GM21381 (cell line): ENCODE measurements at regions not wholly inside any gene's neighbourhood (a gene's known extent, or its start where the extent isn't known, plus 50 kb on each side); places are given as distances from the start of the nearest gene placed in this dataset.

ENCODE experiments used
- ATAC-seq: cut with Tn5 transposase; IDR thresholded peaks from one replicate; pipeline ENCODE4 v1.9.1; 2021; ENCODE audit warnings: mild to moderate bottlenecking, moderate library complexity; ENCODE audit not compliant: unreplicated experiment

GRCh38 chr11:109150581-109150980 lies 271.4 kb upstream of the C11orf87 start:
- no peak for ATAC-seq

DNA sequence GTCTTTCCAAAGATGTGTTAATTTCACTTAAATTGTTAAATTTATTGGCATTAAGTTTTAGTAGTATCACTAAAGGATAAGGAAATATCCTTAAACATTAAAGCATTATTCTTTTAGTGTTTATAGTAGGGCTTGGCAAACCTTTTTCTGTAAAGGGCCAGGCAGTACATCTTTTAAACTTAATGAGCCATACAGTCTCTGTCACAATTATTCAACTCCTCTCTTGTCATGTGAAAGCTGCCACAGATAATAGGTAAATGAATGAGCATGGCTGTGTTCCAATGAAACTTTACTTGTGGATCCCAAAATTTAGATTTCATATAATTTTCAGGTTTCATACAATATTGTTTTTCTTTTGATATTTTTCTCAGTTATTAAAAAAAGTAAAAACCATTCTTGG lies 268.2 kb upstream of the C11orf87 start:
- no peak for ATAC-seq

DNA sequence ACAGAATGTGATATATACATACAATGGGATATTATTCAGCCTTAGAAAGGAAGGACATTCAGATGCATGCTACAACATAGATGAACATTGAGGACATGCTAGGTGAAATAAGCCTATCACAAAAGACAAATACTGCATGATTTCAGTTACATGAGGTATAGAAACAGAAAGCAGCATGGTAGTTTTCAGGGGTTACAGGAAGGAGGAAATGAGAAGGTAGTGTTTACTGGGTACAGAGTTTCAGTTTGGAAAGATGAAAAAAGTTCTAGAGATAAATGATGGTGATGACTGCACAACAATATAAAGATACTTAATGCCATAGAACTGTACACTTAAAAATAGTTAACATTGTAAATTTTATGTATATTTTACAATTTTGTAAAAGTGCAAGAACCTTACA lies 266.7 kb upstream of the C11orf87 start:
- peak; percentile 82 for ATAC-seq

DNA sequence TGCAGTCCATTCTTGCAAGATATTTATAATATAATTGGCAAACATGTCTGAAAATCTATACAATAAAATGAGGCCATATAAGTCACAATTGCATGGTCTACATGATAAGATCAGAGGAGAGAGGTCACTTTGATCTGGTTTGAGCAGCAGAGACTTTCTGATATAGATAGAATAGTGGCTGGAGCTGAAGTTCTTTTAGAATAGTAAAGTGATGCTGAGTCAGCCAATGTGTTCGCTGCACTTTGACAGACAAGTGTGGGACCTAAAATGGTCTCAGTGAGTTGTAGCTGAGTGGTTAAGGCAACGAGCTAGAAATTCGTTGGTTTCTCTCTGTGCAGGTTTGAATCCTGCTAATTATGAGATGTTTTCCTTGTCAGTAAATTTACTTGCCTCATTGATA lies 257.0 kb upstream of the C11orf87 start:
- no peak for ATAC-seq

- no peak for ATAC-seq
Observed at GRCh38 chr11:109166441-109166840, 255.5 kb upstream of the C11orf87 start.

GRCh38 chr11:109173504-109173903 lies 248.5 kb upstream of the C11orf87 start:
- no peak for ATAC-seq

- no peak for ATAC-seq
Observed at GRCh38 chr11:109184376-109184775, 237.6 kb upstream of the C11orf87 start.

DNA sequence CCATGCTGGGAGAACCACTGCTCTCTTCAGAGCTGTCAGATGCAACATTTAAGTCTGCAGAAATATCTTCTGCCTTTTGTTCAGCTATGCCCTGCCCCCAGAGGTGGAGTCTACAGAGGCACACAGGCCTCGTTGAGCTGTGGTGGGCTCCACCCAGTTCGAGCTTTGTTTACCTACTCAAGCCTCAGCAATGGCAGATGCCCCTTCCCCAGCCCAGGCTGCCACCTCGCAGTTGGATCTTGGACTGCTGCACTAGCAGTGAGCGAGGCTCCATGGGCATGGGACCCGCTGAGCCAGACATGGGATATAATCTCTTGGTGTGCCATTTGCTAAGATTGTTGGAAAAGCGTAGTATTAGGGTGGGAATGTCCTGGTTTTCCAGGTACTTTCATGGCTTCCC lies 229.1 kb upstream of the C11orf87 start:
- no peak for ATAC-seq

- ATAC-seq, result no peak
Observed at GRCh38 chr11:109193880-109194279, 228.1 kb upstream of the C11orf87 start.

GRCh38 chr11:109196016-109196415 lies 226.0 kb upstream of the C11orf87 start:
- no peak for ATAC-seq

DNA sequence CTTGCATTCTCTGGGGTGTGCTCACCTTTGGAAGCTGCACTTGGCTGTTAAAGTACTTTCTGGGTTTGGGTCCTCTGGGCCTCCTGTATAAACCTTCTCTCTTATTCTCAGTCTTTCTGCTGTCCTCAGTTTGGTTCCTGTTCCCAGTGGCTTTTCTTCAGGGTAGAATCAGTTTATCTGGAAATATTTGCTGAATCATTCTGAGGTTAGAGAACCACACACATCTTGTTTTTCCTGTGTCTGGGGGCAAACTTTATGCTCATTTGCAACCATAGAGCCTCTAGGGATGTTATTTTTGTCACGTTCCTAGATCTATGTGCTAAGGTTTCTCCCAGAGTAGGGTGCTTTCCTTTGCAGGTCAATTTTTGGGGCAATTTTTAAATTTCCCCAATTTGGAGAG lies 224.3 kb upstream of the C11orf87 start:
- ATAC-seq, result no peak

DNA sequence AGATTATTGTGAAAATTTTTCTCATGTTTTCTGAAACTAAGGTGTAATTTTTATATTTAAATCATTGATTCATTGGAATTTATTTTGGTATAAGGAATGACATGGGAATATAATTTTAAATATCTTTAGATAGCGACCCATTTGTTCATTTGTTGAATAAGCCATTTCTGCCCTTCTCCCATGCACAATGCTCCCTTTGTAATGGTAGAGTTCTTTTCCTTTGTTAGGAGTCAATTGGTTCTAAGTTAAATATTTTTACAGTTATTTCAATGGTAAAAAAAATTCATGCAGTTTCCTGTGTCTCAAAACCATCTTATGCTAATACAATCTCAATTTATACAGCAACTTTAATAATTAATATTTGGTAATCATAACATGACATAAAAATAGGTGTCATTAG lies 218.8 kb upstream of the C11orf87 start:
- no peak for ATAC-seq

GRCh38 chr11:109205312-109205711 lies 216.7 kb upstream of the C11orf87 start:
- ATAC-seq, result no peak

DNA sequence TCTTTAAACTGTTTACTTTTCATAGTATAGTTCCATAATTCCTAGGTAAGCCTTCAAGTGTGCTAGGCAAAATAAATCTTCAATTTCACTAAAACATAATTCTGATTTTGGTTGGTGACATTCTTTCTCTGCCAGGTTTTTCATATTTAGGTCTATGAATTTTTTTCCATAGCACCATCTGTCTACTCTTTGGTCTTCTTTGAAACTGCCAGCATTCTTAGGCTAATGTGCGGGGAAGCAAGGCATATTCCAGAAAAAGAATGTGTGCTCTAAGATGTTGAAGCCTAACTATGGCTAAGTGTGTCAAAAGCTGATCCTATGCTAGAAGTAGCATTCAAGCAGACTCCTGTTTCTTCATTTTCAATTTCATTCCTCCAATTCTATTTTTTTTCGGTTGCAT lies 213.9 kb upstream of the C11orf87 start:
- no peak for ATAC-seq

GRCh38 chr11:109209572-109209971 lies 212.4 kb upstream of the C11orf87 start:
- no peak for ATAC-seq

- ATAC-seq, result no peak
Observed at GRCh38 chr11:109221190-109221589, 200.8 kb upstream of the C11orf87 start.

DNA sequence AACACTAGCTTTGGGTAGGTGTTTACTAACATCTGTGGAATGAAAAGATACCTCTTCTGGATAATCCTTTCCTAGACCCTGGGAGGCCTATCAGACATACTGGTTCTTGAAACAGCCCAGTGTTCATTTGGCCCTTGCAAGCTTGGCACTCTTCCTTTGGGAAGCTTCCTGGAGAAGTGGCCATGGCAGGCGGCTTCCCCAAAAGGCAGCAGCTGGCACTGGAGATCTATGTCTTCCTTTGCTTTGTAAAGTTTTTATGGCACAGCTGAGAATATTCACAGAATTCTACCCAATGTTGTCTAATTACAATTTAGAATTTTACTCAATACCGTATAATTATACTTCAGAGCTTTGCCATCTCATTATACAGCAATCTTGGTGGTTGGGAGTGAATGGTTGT lies 199.2 kb upstream of the C11orf87 start:
- no peak for ATAC-seq

- ATAC-seq, result no peak
Observed at GRCh38 chr11:109223451-109223850, 198.5 kb upstream of the C11orf87 start.

DNA sequence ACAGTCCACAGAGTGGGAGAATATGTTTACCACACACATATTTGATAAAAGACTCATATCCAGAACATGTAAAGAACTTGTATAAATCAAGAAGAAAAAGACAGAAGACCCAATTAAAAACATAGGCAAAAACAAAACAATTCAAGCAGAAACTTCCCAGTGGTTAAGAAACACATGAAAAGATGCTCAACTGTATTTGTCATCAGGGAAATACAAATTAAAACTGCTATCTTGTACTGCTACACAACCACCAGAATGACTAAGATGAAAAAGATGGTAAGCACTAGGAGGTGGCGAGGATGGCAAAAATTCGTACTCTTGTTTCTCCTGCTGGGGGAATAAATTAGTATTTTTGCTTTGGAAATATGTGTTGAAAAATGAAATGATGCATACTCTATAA lies 192.3 kb upstream of the C11orf87 start:
- ATAC-seq, result no peak

GRCh38 chr11:109236188-109236587 lies 185.8 kb upstream of the C11orf87 start:
- ATAC-seq, result no peak

DNA sequence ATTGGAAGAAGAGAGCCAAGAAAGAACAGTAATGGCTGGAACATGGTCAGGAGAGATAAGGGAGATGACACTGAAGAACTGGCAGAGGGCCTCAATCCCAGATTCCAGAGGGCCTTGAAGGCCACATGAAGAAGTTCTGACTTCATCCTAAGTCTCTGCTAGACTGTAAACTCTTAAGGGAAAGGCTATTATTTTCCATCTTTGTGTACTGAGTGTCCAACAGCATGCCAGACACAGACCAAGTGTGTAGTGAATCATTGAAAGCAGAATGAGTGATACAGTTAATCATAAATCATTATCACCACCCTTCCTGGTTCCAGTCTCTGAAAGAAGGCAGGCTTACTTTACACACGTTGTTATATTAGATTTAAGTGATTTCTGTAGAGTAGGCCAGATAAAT lies 185.3 kb upstream of the C11orf87 start:
- ATAC-seq, result no peak

DNA sequence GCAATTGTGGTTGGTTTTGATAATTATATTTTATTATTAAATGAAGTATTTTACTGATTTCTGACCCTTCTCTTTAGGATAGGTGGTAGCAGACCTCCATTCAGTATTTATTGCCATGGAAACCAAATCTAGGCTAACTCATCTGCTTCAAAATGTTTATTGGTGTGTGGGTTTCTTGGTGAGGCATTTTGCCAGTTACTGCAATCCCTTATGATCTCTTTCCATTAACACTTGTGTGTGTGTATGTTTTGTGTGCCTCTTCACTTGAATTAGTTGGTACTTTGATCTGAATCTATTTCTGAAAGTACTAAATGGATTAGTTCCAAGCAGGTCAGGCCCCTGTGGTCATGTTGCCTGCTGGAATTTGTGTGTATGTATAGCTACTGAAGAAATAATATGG lies 184.4 kb upstream of the C11orf87 start:
- ATAC-seq, result no peak

GRCh38 chr11:109241988-109242536 lies 179.9 kb upstream of the C11orf87 start:
- ATAC-seq, result no peak

- ATAC-seq, result no peak
Observed at GRCh38 chr11:109247071-109247470, 174.9 kb upstream of the C11orf87 start.
